ENCODE measurements at regions not wholly inside any gene's neighbourhood (a gene's known extent, or its start where the extent isn't known, plus 50 kb on each side); places are given as distances from the start of the nearest gene placed in this dataset.

- CTCF ChIA-PET, result no interaction called here
These were observed 170.8 kb upstream of the RBFOX1 start for GRCh38 chr16:7161891-7162290.

GRCh38 chr16:7160093-7160492 is 172.6 kb upstream of the RBFOX1 start:
- ChIA-PET CTCF (no interaction called here), POLR2A (no interaction called here)
- no peaks in the 10 kb centered on the region for H3K36me3 Mint-ChIP-seq (ENCODE audit: low read depth)
- H3K4me3 Mint-ChIP-seq, result no peak overlapping the region
- peaks cover 31% of the 10 kb centered on the region for H3K9me3 Mint-ChIP-seq
- H3K27ac Mint-ChIP-seq, result no peak overlapping the region
- H3K27me3 Mint-ChIP-seq, result no peaks in the 10 kb centered on the region
- H3K4me1 Mint-ChIP-seq, result no peaks in the 10 kb centered on the region
- DNase-seq, result no peak

More at GRCh38 chr16:7161891-7162290, 170.8 kb upstream of the RBFOX1 start:
- Mint-ChIP-seq H3K27ac (no peak overlapping the region), H3K27me3 (no peaks in the 10 kb centered on the region), H3K4me1 (no peaks in the 10 kb centered on the region), H3K4me3 (no peak overlapping the region), H3K36me3 (ENCODE audit: low read depth) (no peaks in the 10 kb centered on the region), H3K9me3 (peaks cover 42% of the 10 kb centered on the region)
- POLR2A ChIA-PET, result no interaction called here
- DNase-seq, result no peak

GRCh38 chr16:7158481-7158880 is 174.2 kb upstream of the RBFOX1 start:
- CTCF ChIA-PET, result no interaction called here
- H3K4me3 Mint-ChIP-seq, result no peak overlapping the region
- no peaks in the 10 kb centered on the region for H3K4me1 Mint-ChIP-seq
- H3K27ac Mint-ChIP-seq, result no peak overlapping the region
- POLR2A ChIA-PET, result no interaction called here
- peaks cover 33% of the 10 kb centered on the region for H3K9me3 Mint-ChIP-seq
- no peaks in the 10 kb centered on the region for H3K36me3 Mint-ChIP-seq (ENCODE audit: low read depth)
- no peaks in the 10 kb centered on the region for H3K27me3 Mint-ChIP-seq
- no peak for DNase-seq

- Mint-ChIP-seq H3K4me3 (no peak overlapping the region), H3K4me1 (no peaks in the 10 kb centered on the region), H3K27me3 (no peaks in the 10 kb centered on the region), H3K36me3 (ENCODE audit: low read depth) (no peaks in the 10 kb centered on the region), H3K27ac (no peak overlapping the region), H3K9me3 (peaks cover 32% of the 10 kb centered on the region)
- DNase-seq, result no peak
- POLR2A ChIA-PET, result no interaction called here
- CTCF ChIA-PET, result no interaction called here
These were observed 182.4 kb upstream of the RBFOX1 start for GRCh38 chr16:7150230-7150629.

GRCh38 chr16:7148606-7149005 is 184.0 kb upstream of the RBFOX1 start:
- Mint-ChIP-seq H3K27me3 (no peaks in the 10 kb centered on the region), H3K4me3 (no peak overlapping the region), H3K4me1 (no peaks in the 10 kb centered on the region), H3K36me3 (ENCODE audit: low read depth) (no peaks in the 10 kb centered on the region), H3K9me3 (peaks cover 34% of the 10 kb centered on the region), H3K27ac (no peak overlapping the region)
- DNase-seq, result no peak
- ChIA-PET CTCF (no interaction called here), POLR2A (no interaction called here)

GRCh38 chr16:7140899-7141298 is 191.7 kb upstream of the RBFOX1 start:
- Mint-ChIP-seq H3K27me3 (no peaks in the 10 kb centered on the region), H3K4me3 (no peak overlapping the region), H3K27ac (no peak overlapping the region), H3K4me1 (no peaks in the 10 kb centered on the region), H3K36me3 (ENCODE audit: low read depth) (no peaks in the 10 kb centered on the region), H3K9me3 (peaks cover 31% of the 10 kb centered on the region)
- ChIA-PET POLR2A (no interaction called here), CTCF (no interaction called here)
- DNase-seq, result no peak

- H3K4me1 Mint-ChIP-seq, result no peaks in the 10 kb centered on the region
- CTCF ChIA-PET, result no interaction called here
- no peaks in the 10 kb centered on the region for H3K36me3 Mint-ChIP-seq (ENCODE audit: low read depth)
- H3K27ac Mint-ChIP-seq, result no peak overlapping the region
- no peak overlapping the region for H3K4me3 Mint-ChIP-seq
- DNase-seq, result no peak
- H3K27me3 Mint-ChIP-seq, result no peaks in the 10 kb centered on the region
- POLR2A ChIA-PET, result no interaction called here
- H3K9me3 Mint-ChIP-seq, result peaks cover 26% of the 10 kb centered on the region
These were observed 194.9 kb upstream of the RBFOX1 start for GRCh38 chr16:7137560-7138330.

GRCh38 chr16:7132465-7132864 is 200.2 kb upstream of the RBFOX1 start:
- no peaks in the 10 kb centered on the region for H3K27me3 Mint-ChIP-seq
- ChIA-PET CTCF (no interaction called here), POLR2A (no interaction called here)
- H3K27ac Mint-ChIP-seq, result no peak overlapping the region
- H3K4me3 Mint-ChIP-seq, result no peak overlapping the region
- H3K4me1 Mint-ChIP-seq, result no peaks in the 10 kb centered on the region
- H3K36me3 Mint-ChIP-seq (ENCODE audit: low read depth), result no peaks in the 10 kb centered on the region
- H3K9me3 Mint-ChIP-seq, result peaks cover 31% of the 10 kb centered on the region
- no peak for DNase-seq

GRCh38 chr16:7124701-7125100 is 207.9 kb upstream of the RBFOX1 start:
- Mint-ChIP-seq H3K9me3 (peaks cover 26% of the 10 kb centered on the region), H3K4me3 (no peak overlapping the region), H3K4me1 (no peaks in the 10 kb centered on the region), H3K36me3 (ENCODE audit: low read depth) (no peaks in the 10 kb centered on the region), H3K27ac (no peak overlapping the region), H3K27me3 (no peaks in the 10 kb centered on the region)
- CTCF ChIA-PET, result no interaction called here
- no peak for DNase-seq
- POLR2A ChIA-PET, result no interaction called here

- no peaks in the 10 kb centered on the region for H3K4me1 Mint-ChIP-seq
- ChIA-PET POLR2A (no interaction called here), CTCF (no interaction called here)
- no peaks in the 10 kb centered on the region for H3K36me3 Mint-ChIP-seq (ENCODE audit: low read depth)
- no peaks in the 10 kb centered on the region for H3K27me3 Mint-ChIP-seq
- no peak overlapping the region for H3K4me3 Mint-ChIP-seq
- peaks cover 25% of the 10 kb centered on the region for H3K9me3 Mint-ChIP-seq
- no peak overlapping the region for H3K27ac Mint-ChIP-seq
- DNase-seq, result no peak
These were observed 208.4 kb upstream of the RBFOX1 start for GRCh38 chr16:7124242-7124641.

- POLR2A ChIA-PET, result no interaction called here
- Mint-ChIP-seq H3K27me3 (no peaks in the 10 kb centered on the region), H3K27ac (no peak overlapping the region), H3K4me1 (no peaks in the 10 kb centered on the region), H3K9me3 (peaks cover 19% of the 10 kb centered on the region), H3K4me3 (no peak overlapping the region), H3K36me3 (ENCODE audit: low read depth) (no peaks in the 10 kb centered on the region)
- CTCF ChIA-PET, result no interaction called here
- no peak for DNase-seq
These were observed 215.9 kb upstream of the RBFOX1 start for GRCh38 chr16:7116734-7117133.

GRCh38 chr16:7115898-7116297 is 216.7 kb upstream of the RBFOX1 start:
- Mint-ChIP-seq H3K4me3 (no peak overlapping the region), H3K9me3 (peaks cover 19% of the 10 kb centered on the region), H3K36me3 (ENCODE audit: low read depth) (no peaks in the 10 kb centered on the region), H3K27me3 (no peaks in the 10 kb centered on the region), H3K27ac (no peak overlapping the region), H3K4me1 (no peaks in the 10 kb centered on the region)
- DNase-seq, result no peak
- CTCF ChIA-PET, result no interaction called here
- POLR2A ChIA-PET, result no interaction called here

- H3K9me3 Mint-ChIP-seq, result peaks cover 19% of the 10 kb centered on the region
- no peaks in the 10 kb centered on the region for H3K4me1 Mint-ChIP-seq
- no peaks in the 10 kb centered on the region for H3K27me3 Mint-ChIP-seq
- no peak for DNase-seq
- no peaks in the 10 kb centered on the region for H3K36me3 Mint-ChIP-seq (ENCODE audit: low read depth)
- H3K27ac Mint-ChIP-seq, result no peak overlapping the region
- ChIA-PET CTCF (no interaction called here), POLR2A (no interaction called here)
- H3K4me3 Mint-ChIP-seq, result no peak overlapping the region
These were observed 218.7 kb upstream of the RBFOX1 start for GRCh38 chr16:7113949-7114348.

- Mint-ChIP-seq H3K36me3 (ENCODE audit: low read depth) (no peaks in the 10 kb centered on the region), H3K27ac (no peak overlapping the region), H3K9me3 (peaks cover 20% of the 10 kb centered on the region), H3K4me3 (no peak overlapping the region), H3K4me1 (no peaks in the 10 kb centered on the region), H3K27me3 (no peaks in the 10 kb centered on the region)
- no peak for DNase-seq
- ChIA-PET CTCF (no interaction called here), POLR2A (no interaction called here)
These were observed 219.2 kb upstream of the RBFOX1 start for GRCh38 chr16:7113395-7113794.
